Mesothelial cell of epicardium (in vitro differentiated cells): ENCODE measurements at regions not wholly inside any gene's neighbourhood (a gene's known extent, or its start where the extent isn't known, plus 50 kb on each side); places are given as distances from the start of the nearest gene placed in this dataset.

Source experiments
- DNase-seq, 2 experiments: peaks; one replicate each; pipeline ENCODE4 v3.0.0; 2021; ENCODE audit warnings: low spot score in 2 of 2; ENCODE audit not compliant: unreplicated experiment in 2 of 2
- H3K27ac Mint-ChIP-seq: 2 replicates; pipeline ENCODE4 v1.8.0; 2021; ENCODE audit warnings: mixed read lengths
- H3K27me3 Mint-ChIP-seq: 2 replicates; pipeline ENCODE4 v1.8.0; 2021; ENCODE audit warnings: low read depth, mixed read lengths
- H3K36me3 Mint-ChIP-seq: 2 replicates; pipeline ENCODE4 v1.8.0; 2021; ENCODE audit warnings: mixed read lengths
- H3K4me1 Mint-ChIP-seq: 2 replicates; pipeline ENCODE4 v1.8.0; 2021; ENCODE audit warnings: mixed read lengths
- H3K4me3 Mint-ChIP-seq: 2 replicates; pipeline ENCODE4 v1.8.0; 2021; ENCODE audit warnings: mild to moderate bottlenecking, moderate library complexity, mixed read lengths
- H3K9me3 Mint-ChIP-seq: 2 replicates; pipeline ENCODE4 v1.8.0; 2021; ENCODE audit warnings: mixed read lengths
- TF ChIP-seq, protein P1 (sequence below): fragments of 200-600 bp; sonication (generic); IDR thresholded peaks from one replicate; pipeline ENCODE4 v1.5.0; 2021; ENCODE audit warnings: antibody characterized with exemption; ENCODE audit not compliant: unreplicated experiment

GRCh38 chr5:167892352-167893115, 398.9 kb upstream of the WWC1 start:
- Mint-ChIP-seq H3K9me3 (no peaks in the 10 kb centered on the region), H3K4me1 (peaks cover 12% of the 10 kb centered on the region), H3K36me3 (no peaks in the 10 kb centered on the region), H3K27me3 (no peaks in the 10 kb centered on the region), H3K27ac (no peak overlapping the region), H3K4me3 (no peak overlapping the region)
- DNase-seq = no peak
- TF ChIP-seq, protein P1, sequence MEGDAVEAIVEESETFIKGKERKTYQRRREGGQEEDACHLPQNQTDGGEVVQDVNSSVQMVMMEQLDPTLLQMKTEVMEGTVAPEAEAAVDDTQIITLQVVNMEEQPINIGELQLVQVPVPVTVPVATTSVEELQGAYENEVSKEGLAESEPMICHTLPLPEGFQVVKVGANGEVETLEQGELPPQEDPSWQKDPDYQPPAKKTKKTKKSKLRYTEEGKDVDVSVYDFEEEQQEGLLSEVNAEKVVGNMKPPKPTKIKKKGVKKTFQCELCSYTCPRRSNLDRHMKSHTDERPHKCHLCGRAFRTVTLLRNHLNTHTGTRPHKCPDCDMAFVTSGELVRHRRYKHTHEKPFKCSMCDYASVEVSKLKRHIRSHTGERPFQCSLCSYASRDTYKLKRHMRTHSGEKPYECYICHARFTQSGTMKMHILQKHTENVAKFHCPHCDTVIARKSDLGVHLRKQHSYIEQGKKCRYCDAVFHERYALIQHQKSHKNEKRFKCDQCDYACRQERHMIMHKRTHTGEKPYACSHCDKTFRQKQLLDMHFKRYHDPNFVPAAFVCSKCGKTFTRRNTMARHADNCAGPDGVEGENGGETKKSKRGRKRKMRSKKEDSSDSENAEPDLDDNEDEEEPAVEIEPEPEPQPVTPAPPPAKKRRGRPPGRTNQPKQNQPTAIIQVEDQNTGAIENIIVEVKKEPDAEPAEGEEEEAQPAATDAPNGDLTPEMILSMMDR = no peak

GRCh38 chr5:167893271-167893670, 398.2 kb upstream of the WWC1 start:
- Mint-ChIP-seq H3K27ac (no peak overlapping the region), H3K9me3 (no peaks in the 10 kb centered on the region), H3K4me1 (peaks cover 12% of the 10 kb centered on the region), H3K27me3 (no peaks in the 10 kb centered on the region), H3K36me3 (no peaks in the 10 kb centered on the region), H3K4me3 (no peak overlapping the region)
- no peak for DNase-seq
- TF ChIP-seq, protein P1 = no peak

DNA sequence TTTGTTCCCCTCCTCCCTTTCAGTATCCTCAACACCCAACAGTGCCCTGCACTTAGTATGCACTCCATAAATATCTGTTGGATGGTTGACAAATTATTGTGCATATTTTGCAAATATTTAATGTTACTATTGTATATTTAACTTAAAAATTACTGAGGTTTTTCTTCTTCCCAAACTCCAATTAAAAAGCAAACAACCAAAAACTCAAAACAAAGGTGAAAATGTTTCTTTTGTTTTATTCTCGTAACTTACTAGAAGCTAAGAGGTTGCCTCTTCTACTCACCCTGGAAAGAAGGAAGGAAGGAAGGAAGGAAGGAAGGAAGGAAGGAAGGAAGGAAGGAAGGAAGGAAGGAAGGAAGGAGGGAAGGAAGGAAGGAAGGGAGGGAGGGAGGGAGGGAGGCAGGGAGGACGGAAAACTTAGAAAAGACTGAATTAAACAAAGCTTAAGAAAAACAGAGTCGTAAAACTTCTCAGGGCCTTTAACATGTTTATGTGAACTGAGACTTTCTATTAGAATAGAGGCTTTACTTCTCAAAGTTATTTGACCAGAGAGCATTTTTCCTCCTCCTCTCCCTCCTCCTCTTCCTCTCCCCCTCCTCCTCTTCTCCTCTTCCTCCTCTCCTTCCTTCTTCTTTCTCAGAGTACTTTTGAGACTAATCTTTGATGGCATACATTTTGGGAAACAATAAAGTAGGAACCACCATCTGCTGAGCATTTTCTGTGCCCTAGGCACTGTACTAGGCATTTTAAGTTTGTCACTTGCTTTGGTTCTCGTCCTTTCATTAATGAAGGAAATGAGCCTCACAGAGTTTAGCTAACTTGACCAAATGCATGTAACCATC, 396.6 kb upstream of the WWC1 start:
- H3K27me3 Mint-ChIP-seq = peaks cover 3% of the 10 kb centered on the region
- no peak for DNase-seq
- H3K4me1 Mint-ChIP-seq = peaks cover 12% of the 10 kb centered on the region
- H3K36me3 Mint-ChIP-seq = no peaks in the 10 kb centered on the region
- TF ChIP-seq, protein P1 = no peak
- no peaks in the 10 kb centered on the region for H3K9me3 Mint-ChIP-seq
- H3K27ac Mint-ChIP-seq = no peak overlapping the region
- H3K4me3 Mint-ChIP-seq = no peak overlapping the region

GRCh38 chr5:167895899-167896659, 395.4 kb upstream of the WWC1 start:
- Mint-ChIP-seq H3K36me3 (no peaks in the 10 kb centered on the region), H3K27me3 (peaks cover 3% of the 10 kb centered on the region), H3K4me3 (no peak overlapping the region), H3K9me3 (no peaks in the 10 kb centered on the region), H3K27ac (no peak overlapping the region), H3K4me1 (peaks cover 18% of the 10 kb centered on the region)
- TF ChIP-seq, protein P1 = no peak
- no peak for DNase-seq

- TF ChIP-seq, protein P1 = no peak
- no peak overlapping the region for H3K27ac Mint-ChIP-seq
- peaks cover 18% of the 10 kb centered on the region for H3K4me1 Mint-ChIP-seq
- DNase-seq = no peak
- peaks cover 3% of the 10 kb centered on the region for H3K27me3 Mint-ChIP-seq
- no peaks in the 10 kb centered on the region for H3K9me3 Mint-ChIP-seq
- no peak overlapping the region for H3K4me3 Mint-ChIP-seq
- no peaks in the 10 kb centered on the region for H3K36me3 Mint-ChIP-seq
Measured at GRCh38 chr5:167896814-167897213, 394.6 kb upstream of the WWC1 start.
